ENCODE measurements at regions not wholly inside any gene's neighbourhood (a gene's known extent, or its start where the extent isn't known, plus 50 kb on each side); places are given as distances from the start of the nearest gene placed in this dataset.

GRCh38 chr6:2433266-2433665, 187.9 kb upstream of the GMDS start:
- DNase-seq (ENCODE audit: low read depth in 3 of 3, low spot score in 1 of 3), result no peak

GRCh38 chr6:2432292-2432691, 186.9 kb upstream of the GMDS start:
- DNase-seq (ENCODE audit: low read depth in 3 of 3, low spot score in 1 of 3), result no peak

GRCh38 chr6:2430612-2431011, 185.2 kb upstream of the GMDS start:
- no peak for DNase-seq (ENCODE audit: low read depth in 3 of 3, low spot score in 1 of 3)

- DNase-seq (ENCODE audit: low read depth in 3 of 3, low spot score in 1 of 3), result no peak
These were observed 184.1 kb upstream of the GMDS start for GRCh38 chr6:2429460-2429859.

GRCh38 chr6:2429032-2429431, 183.6 kb upstream of the GMDS start:
- DNase-seq (ENCODE audit: low read depth in 3 of 3, low spot score in 1 of 3), result no peak

GRCh38 chr6:2426561-2427340, 181.3 kb upstream of the GMDS start:
- DNase-seq (ENCODE audit: low read depth in 3 of 3, low spot score in 1 of 3), result no peak

- DNase-seq (ENCODE audit: low read depth in 3 of 3, low spot score in 1 of 3), result no peak
These were observed 170.8 kb upstream of the GMDS start for GRCh38 chr6:2416128-2416712.

- no peak for DNase-seq (ENCODE audit: low read depth in 3 of 3, low spot score in 1 of 3)
These were observed 169.6 kb upstream of the GMDS start for GRCh38 chr6:2414885-2415547.

- no peak for DNase-seq (ENCODE audit: low read depth in 3 of 3, low spot score in 1 of 3)
These were observed 167.3 kb upstream of the GMDS start for GRCh38 chr6:2412731-2413130.

- DNase-seq (ENCODE audit: low read depth in 3 of 3, low spot score in 1 of 3), result no peak
These were observed 165.4 kb upstream of the GMDS start for GRCh38 chr6:2410656-2411380.

GRCh38 chr6:2407525-2407924, 162.1 kb upstream of the GMDS start:
- DNase-seq (ENCODE audit: low read depth in 3 of 3, low spot score in 1 of 3), result no peak

GRCh38 chr6:2404211-2404929, 159.0 kb upstream of the GMDS start:
- DNase-seq (ENCODE audit: low read depth in 3 of 3, low spot score in 1 of 3), result no peak

GRCh38 chr6:2403546-2403945, 158.1 kb upstream of the GMDS start:
- DNase-seq (ENCODE audit: low read depth in 3 of 3, low spot score in 1 of 3), result no peak

GRCh38 chr6:2396846-2397630, 151.6 kb upstream of the GMDS start:
- no peak for DNase-seq (ENCODE audit: low read depth in 3 of 3, low spot score in 1 of 3)

GRCh38 chr6:2396042-2396657, 150.7 kb upstream of the GMDS start:
- no peak for DNase-seq (ENCODE audit: low read depth in 3 of 3, low spot score in 1 of 3)

- DNase-seq (ENCODE audit: low read depth in 3 of 3, low spot score in 1 of 3), result no peak
These were observed 143.3 kb upstream of the GMDS start for GRCh38 chr6:2388554-2389324.

GRCh38 chr6:2387445-2387844, 142.0 kb upstream of the GMDS start:
- no peak for DNase-seq (ENCODE audit: low read depth in 3 of 3, low spot score in 1 of 3)

GRCh38 chr6:2385471-2385983, 140.1 kb upstream of the GMDS start:
- no peak for DNase-seq (ENCODE audit: low read depth in 3 of 3, low spot score in 1 of 3)

- DNase-seq (ENCODE audit: low read depth in 3 of 3, low spot score in 1 of 3), result no peak
These were observed 139.1 kb upstream of the GMDS start for GRCh38 chr6:2384528-2384927.
